ENCODE measurements at regions not wholly inside any gene's neighbourhood (a gene's known extent, or its start where the extent isn't known, plus 50 kb on each side); places are given as distances from the start of the nearest gene placed in this dataset.

DNA sequence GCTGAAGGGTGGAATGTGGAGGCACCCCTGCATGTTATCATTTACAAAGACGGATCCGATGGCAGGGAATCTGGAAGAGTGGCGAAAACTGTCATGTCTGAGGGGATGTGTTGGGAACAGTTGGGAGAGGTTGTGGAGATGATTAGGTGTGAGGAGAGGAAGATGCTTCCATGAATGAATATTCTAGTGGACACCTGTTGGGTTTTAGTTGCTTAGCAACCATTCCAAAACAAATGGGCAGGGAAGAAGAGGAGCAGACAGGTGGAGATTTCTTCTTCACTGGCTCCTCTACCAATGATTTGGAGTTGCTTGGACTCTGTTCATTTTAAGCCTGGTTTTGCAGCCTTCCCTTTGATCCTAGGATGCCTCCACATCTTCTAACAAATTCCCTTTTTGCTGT is 465.3 kb upstream of the CLINT1 start:
- peaks cover 11% of the 10 kb centered on the region for H3K9me3 ChIP-seq (replicated peaks)
- no peak for DNase-seq
- no peaks in the 10 kb centered on the region for H3K36me3 ChIP-seq
- no peak overlapping the region for H3K27ac ChIP-seq (replicated peaks)
- H3K4me1 ChIP-seq = no peaks in the 10 kb centered on the region
- TF ChIP-seq, protein P1, sequence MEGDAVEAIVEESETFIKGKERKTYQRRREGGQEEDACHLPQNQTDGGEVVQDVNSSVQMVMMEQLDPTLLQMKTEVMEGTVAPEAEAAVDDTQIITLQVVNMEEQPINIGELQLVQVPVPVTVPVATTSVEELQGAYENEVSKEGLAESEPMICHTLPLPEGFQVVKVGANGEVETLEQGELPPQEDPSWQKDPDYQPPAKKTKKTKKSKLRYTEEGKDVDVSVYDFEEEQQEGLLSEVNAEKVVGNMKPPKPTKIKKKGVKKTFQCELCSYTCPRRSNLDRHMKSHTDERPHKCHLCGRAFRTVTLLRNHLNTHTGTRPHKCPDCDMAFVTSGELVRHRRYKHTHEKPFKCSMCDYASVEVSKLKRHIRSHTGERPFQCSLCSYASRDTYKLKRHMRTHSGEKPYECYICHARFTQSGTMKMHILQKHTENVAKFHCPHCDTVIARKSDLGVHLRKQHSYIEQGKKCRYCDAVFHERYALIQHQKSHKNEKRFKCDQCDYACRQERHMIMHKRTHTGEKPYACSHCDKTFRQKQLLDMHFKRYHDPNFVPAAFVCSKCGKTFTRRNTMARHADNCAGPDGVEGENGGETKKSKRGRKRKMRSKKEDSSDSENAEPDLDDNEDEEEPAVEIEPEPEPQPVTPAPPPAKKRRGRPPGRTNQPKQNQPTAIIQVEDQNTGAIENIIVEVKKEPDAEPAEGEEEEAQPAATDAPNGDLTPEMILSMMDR (IDR thresholded peaks at IDR 0.05; ENCODE audit: borderline replicate concordance) = no peak
- no peaks in the 10 kb centered on the region for H3K27me3 ChIP-seq (ENCODE audit: low read depth)
- intact Hi-C loops (cut with micrococcal nuclease) = no loop called here
- H3K4me3 ChIP-seq = no peak overlapping the region

DNA sequence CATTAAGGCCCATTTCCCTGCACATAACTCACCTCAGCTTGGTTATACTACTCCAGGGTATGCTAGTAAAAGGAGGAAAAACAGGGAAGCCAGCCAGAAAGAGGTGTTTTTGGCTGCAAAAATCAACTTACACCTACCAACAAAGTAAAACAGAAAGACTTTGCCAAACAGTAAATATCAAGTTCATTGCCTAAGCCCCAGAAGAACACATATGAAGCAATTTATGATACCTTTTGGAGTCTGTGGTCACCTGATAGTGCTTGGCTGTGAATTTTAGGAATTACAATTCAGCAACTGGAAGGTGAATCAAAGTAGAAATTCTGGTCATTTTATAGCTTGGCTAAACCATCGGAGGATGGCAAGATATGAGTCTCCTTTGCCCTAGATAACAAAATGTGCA is 463.7 kb upstream of the CLINT1 start:
- Histone ChIP-seq H3K4me1 (no peaks in the 10 kb centered on the region), H3K27me3 (ENCODE audit: low read depth) (no peaks in the 10 kb centered on the region), H3K27ac (replicated peaks) (no peak overlapping the region), H3K4me3 (no peak overlapping the region), H3K9me3 (replicated peaks) (no peaks in the 10 kb centered on the region), H3K36me3 (no peaks in the 10 kb centered on the region)
- no peak for DNase-seq
- TF ChIP-seq, protein P1 (IDR thresholded peaks at IDR 0.05; ENCODE audit: borderline replicate concordance) = no peak
- intact Hi-C loops (cut with micrococcal nuclease) = no loop called here

DNA sequence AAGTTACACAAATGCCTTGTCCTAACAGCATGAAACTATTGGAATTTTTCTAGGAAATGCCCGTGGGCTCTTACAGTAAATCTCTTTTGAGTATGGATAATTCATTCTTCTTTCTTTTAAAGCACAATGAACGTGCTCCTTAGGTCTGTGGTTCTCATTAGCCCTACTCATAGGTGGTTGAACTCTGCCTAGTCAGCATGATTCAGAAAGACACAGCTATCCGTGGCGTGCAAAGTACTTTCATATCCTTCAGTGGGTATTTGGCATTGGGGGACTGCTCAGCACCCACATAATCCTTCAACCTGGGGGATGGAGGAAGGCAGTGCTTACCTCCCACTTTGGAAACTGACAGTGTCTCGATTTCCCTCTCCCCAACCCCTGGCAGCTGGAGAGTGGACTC is 462.0 kb upstream of the CLINT1 start:
- intact Hi-C loops (cut with micrococcal nuclease) = no loop called here
- Histone ChIP-seq H3K27ac (replicated peaks) (no peak overlapping the region), H3K4me3 (no peak overlapping the region), H3K36me3 (no peaks in the 10 kb centered on the region), H3K27me3 (ENCODE audit: low read depth) (no peaks in the 10 kb centered on the region), H3K4me1 (no peaks in the 10 kb centered on the region), H3K9me3 (replicated peaks) (no peaks in the 10 kb centered on the region)
- TF ChIP-seq, protein P1 (IDR thresholded peaks at IDR 0.05; ENCODE audit: borderline replicate concordance) = no peak
- DNase-seq = no peak

DNA sequence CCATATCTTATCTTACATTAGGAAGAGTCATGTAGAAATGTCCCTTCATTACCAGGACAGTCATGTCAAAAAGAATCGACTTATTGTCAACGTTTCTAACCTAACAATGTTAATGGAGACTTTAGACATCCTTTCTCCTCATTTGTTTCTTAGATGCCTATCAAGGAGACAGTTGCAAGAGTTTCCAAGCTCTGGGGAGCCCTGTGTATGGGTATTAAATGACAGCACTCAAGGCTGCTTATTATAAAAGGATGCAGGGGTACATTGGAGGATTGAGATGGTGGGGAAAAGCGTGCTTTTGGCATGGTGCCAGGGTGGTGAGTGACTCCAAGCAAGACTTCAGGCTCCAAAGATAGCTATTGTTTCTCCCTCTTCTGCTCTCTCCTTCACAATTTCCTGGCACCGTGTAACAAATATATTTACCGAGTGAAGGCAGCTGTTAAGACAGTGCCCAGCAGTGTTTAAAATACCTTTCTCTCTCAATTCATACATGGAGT is 461.3 kb upstream of the CLINT1 start:
- no peak overlapping the region for H3K27ac ChIP-seq (replicated peaks)
- no peak overlapping the region for H3K4me3 ChIP-seq
- no peak for DNase-seq
- no peaks in the 10 kb centered on the region for H3K27me3 ChIP-seq (ENCODE audit: low read depth)
- no peaks in the 10 kb centered on the region for H3K9me3 ChIP-seq (replicated peaks)
- H3K36me3 ChIP-seq = no peaks in the 10 kb centered on the region
- no peaks in the 10 kb centered on the region for H3K4me1 ChIP-seq
- intact Hi-C loops (cut with micrococcal nuclease) = no loop called here
- TF ChIP-seq, protein P1 (IDR thresholded peaks at IDR 0.05; ENCODE audit: borderline replicate concordance) = no peak

DNA sequence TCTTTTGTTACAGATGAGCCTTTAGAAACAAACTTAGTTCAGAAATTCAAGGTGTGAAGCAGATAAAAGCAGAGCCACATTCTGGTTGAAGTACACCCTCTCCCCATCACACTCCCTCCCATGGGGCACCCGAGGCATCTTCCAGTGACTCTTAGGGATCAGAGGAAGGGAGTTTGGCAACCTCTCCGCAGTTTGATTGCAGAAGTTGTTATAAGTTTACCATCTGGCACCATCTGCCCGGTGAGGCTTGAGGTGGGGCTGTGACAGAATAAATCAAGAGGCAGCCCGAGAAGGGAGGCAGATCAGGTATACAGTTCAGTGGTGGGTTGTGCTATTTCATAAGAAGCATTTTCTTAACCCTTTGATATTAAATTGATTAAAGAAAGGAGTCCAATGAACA is 458.6 kb upstream of the CLINT1 start:
- no peaks in the 10 kb centered on the region for H3K9me3 ChIP-seq (replicated peaks)
- DNase-seq = no peak
- no peak overlapping the region for H3K4me3 ChIP-seq
- intact Hi-C loops (cut with micrococcal nuclease) = no loop called here
- H3K27ac ChIP-seq (replicated peaks) = no peak overlapping the region
- no peaks in the 10 kb centered on the region for H3K36me3 ChIP-seq
- TF ChIP-seq, protein P1 (IDR thresholded peaks at IDR 0.05; ENCODE audit: borderline replicate concordance) = no peak
- H3K27me3 ChIP-seq (ENCODE audit: low read depth) = no peaks in the 10 kb centered on the region
- no peaks in the 10 kb centered on the region for H3K4me1 ChIP-seq

All from left ventricle myocardium inferior (tissue), 1 donor.